ENCODE measurements at regions not wholly inside any gene's neighbourhood (a gene's known extent, or its start where the extent isn't known, plus 50 kb on each side); places are given as distances from the start of the nearest gene placed in this dataset.

- ATAC-seq, result no peak
- H3K36me3 ChIP-seq, result no peaks in the 10 kb centered on the region
- H3K27ac ChIP-seq, result no peak overlapping the region
These were observed 182.5 kb upstream of the NR3C1 start for GRCh38 chr5:143585970-143586369.

GRCh38 chr5:143583409-143583808 lies 179.9 kb upstream of the NR3C1 start:
- Histone ChIP-seq H3K27me3 (no peaks in the 10 kb centered on the region), H3K27ac (no peak overlapping the region), H3K4me3 (no peak overlapping the region), H3K4me1 (no peaks in the 10 kb centered on the region), H3K36me3 (no peaks in the 10 kb centered on the region), H3K9me3 (no peaks in the 10 kb centered on the region)
- TF ChIP-seq POLR2AphosphoS5 (IDR thresholded peaks at IDR 0.05) (no peak), EP300 (IDR thresholded peaks at IDR 0.05) (no peak), CTCF (IDR thresholded peaks at IDR 0.05) (no peak), POLR2A (IDR thresholded peaks at IDR 0.05) (no peak)
- 54% methylated on average over 1 of the region's 1 CpG; no CpG with 5 or more reads in 1 of the 2 donors for WGBS, 2 donors (ENCODE audit: low coverage in 1 of 2)
- no peak for ATAC-seq

More at GRCh38 chr5:143585970-143586369, 182.5 kb upstream of the NR3C1 start:
- no peaks in the 10 kb centered on the region for H3K27me3 ChIP-seq
- no peak for TF ChIP-seq POLR2AphosphoS5 (IDR thresholded peaks at IDR 0.05)
- TF ChIP-seq CTCF (IDR thresholded peaks at IDR 0.05), result no peak
- H3K9me3 ChIP-seq, result no peaks in the 10 kb centered on the region
- no peaks in the 10 kb centered on the region for H3K4me1 ChIP-seq
- H3K4me3 ChIP-seq, result no peak overlapping the region

- TF ChIP-seq CTCF (IDR thresholded peaks at IDR 0.05) (no peak), POLR2A (IDR thresholded peaks at IDR 0.05) (no peak), EP300 (IDR thresholded peaks at IDR 0.05) (no peak), POLR2AphosphoS5 (IDR thresholded peaks at IDR 0.05) (no peak)
- WGBS, 2 donors (ENCODE audit: low coverage in 1 of 2), result 36 to 66% methylated on average over 5 of the region's 5 CpGs
- H3K36me3 ChIP-seq, result no peaks in the 10 kb centered on the region
- no peaks in the 10 kb centered on the region for H3K27me3 ChIP-seq
- no peak overlapping the region for H3K27ac ChIP-seq
- H3K9me3 ChIP-seq, result no peaks in the 10 kb centered on the region
- peaks cover 0 to under 1% (median 0%) of the 10 kb centered on the region in 3 donors for H3K4me1 ChIP-seq
- no peak overlapping the region for H3K4me3 ChIP-seq
- ATAC-seq, result no peak
These were observed 179.4 kb upstream of the NR3C1 start for GRCh38 chr5:143582869-143583268.

GRCh38 chr5:143582176-143582575 lies 178.7 kb upstream of the NR3C1 start:
- WGBS, 2 donors (ENCODE audit: low coverage in 1 of 2), result 47 to 64% methylated on average over 4 of the region's 4 CpGs

More at GRCh38 chr5:143582176-143582575, 178.7 kb upstream of the NR3C1 start:
- H3K4me3 ChIP-seq, result no peak overlapping the region
- peaks cover 0 to 8% (median 0%) of the 10 kb centered on the region in 3 donors for H3K4me1 ChIP-seq
- H3K9me3 ChIP-seq, result no peaks in the 10 kb centered on the region
- H3K27ac ChIP-seq, result no peak overlapping the region
- no peaks in the 10 kb centered on the region for H3K27me3 ChIP-seq
- no peak for ATAC-seq
- no peaks in the 10 kb centered on the region for H3K36me3 ChIP-seq
- TF ChIP-seq EP300 (IDR thresholded peaks at IDR 0.05), result no peak
- TF ChIP-seq CTCF (IDR thresholded peaks at IDR 0.05), result no peak
- TF ChIP-seq POLR2A (IDR thresholded peaks at IDR 0.05), result no peak
- TF ChIP-seq POLR2AphosphoS5 (IDR thresholded peaks at IDR 0.05), result no peak

Measured in gastroesophageal sphincter (tissue), 4 donors.